Peyer's patch (tissue), 4 donors: ENCODE measurements at regions not wholly inside any gene's neighbourhood (a gene's known extent, or its start where the extent isn't known, plus 50 kb on each side); places are given as distances from the start of the nearest gene placed in this dataset.

ENCODE experiments used
- DNase-seq, 3 donors: peaks; one replicate each; pipeline ENCODE4 v3.0.0-alpha.2; 2017 to 2019
- H3K27ac ChIP-seq, 4 donors: fragments of 200-600 bp; sonication (generic); one replicate each; pipeline ENCODE4 v1.5.1; 2016 to 2019
- H3K27me3 ChIP-seq, 2 donors: fragments of 200-600 bp; sonication (generic); one replicate each; pipeline ENCODE4 v1.5.1; 2019
- H3K36me3 ChIP-seq, 3 donors: fragments of 200-600 bp; sonication (generic); one replicate each; pipeline ENCODE4 v1.5.1; 2016 to 2019
- H3K4me1 ChIP-seq, 4 donors: fragments of 200-600 bp; sonication (generic); one replicate each; pipeline ENCODE4 v1.5.1; 2016 to 2019
- H3K4me3 ChIP-seq, 4 donors: fragments of 200-600 bp; sonication (generic); 1 replicate in 3 of 4; 2 replicates in 1 of 4; pipeline ENCODE4 v1.5.1; 2016 to 2019; ENCODE audit warnings: mild to moderate bottlenecking in 1 of 4
- H3K9me3 ChIP-seq, 4 donors: fragments of 200-600 bp; sonication (generic); one replicate each; pipeline ENCODE4 v1.5.1; 2016 to 2019; ENCODE audit warnings: mild to moderate bottlenecking in 1 of 4
- CTCF ChIP-seq, 6 experiments: fragments of 450-650 bp in 4 of 6; fragments of 200-600 bp in 2 of 6; sonication (generic) in 1 of 6; IDR thresholded peaks; one replicate each; pipeline ENCODE4 v1.5.1; 2017 to 2019; ENCODE audit warnings: antibody characterized with exemption in 6 of 6, mild to moderate bottlenecking in 3 of 6, moderate library complexity in 1 of 6
- POLR2A ChIP-seq, 2 donors: fragments of 450-650 bp; IDR thresholded peaks; one replicate each; pipeline ENCODE4 v1.5.1; 2017; ENCODE audit warnings: antibody characterized with exemption in 2 of 2, mild to moderate bottlenecking in 2 of 2, moderate library complexity in 2 of 2

GRCh38 chr12:42010257-42010656, 134.4 kb downstream of the GXYLT1 start:
- H3K27me3 ChIP-seq = no peaks in the 10 kb centered on the region
- no peaks in the 10 kb centered on the region for H3K4me1 ChIP-seq
- H3K36me3 ChIP-seq = no peaks in the 10 kb centered on the region
- no peak for TF ChIP-seq POLR2A (IDR thresholded peaks at IDR 0.05)
- TF ChIP-seq CTCF (IDR thresholded peaks at IDR 0.05) = no peak
- no peaks in the 10 kb centered on the region for H3K9me3 ChIP-seq
- no peak overlapping the region for H3K27ac ChIP-seq
- no peak overlapping the region for H3K4me3 ChIP-seq
- DNase-seq = no peak

GRCh38 chr12:42008996-42009395, 135.7 kb downstream of the GXYLT1 start:
- no peak overlapping the region for H3K27ac ChIP-seq
- no peaks in the 10 kb centered on the region for H3K27me3 ChIP-seq
- no peaks in the 10 kb centered on the region for H3K9me3 ChIP-seq
- no peak for TF ChIP-seq POLR2A (IDR thresholded peaks at IDR 0.05)
- TF ChIP-seq CTCF (IDR thresholded peaks at IDR 0.05) = no peak
- no peak overlapping the region for H3K4me3 ChIP-seq
- no peak for DNase-seq
- no peaks in the 10 kb centered on the region for H3K4me1 ChIP-seq
- H3K36me3 ChIP-seq = no peaks in the 10 kb centered on the region

GRCh38 chr12:42003031-42003430, 141.6 kb downstream of the GXYLT1 start:
- Histone ChIP-seq H3K27ac (no peak overlapping the region), H3K27me3 (no peaks in the 10 kb centered on the region), H3K4me1 (no peaks in the 10 kb centered on the region), H3K9me3 (no peaks in the 10 kb centered on the region), H3K36me3 (no peaks in the 10 kb centered on the region), H3K4me3 (no peak overlapping the region)
- no peak for DNase-seq
- TF ChIP-seq POLR2A (IDR thresholded peaks at IDR 0.05) = no peak
- TF ChIP-seq CTCF (IDR thresholded peaks at IDR 0.05) = no peak

- no peaks in the 10 kb centered on the region for H3K27me3 ChIP-seq
- TF ChIP-seq CTCF (IDR thresholded peaks at IDR 0.05) (no peak), POLR2A (IDR thresholded peaks at IDR 0.05) (no peak)
- DNase-seq = no peak
- H3K9me3 ChIP-seq = no peaks in the 10 kb centered on the region
- no peak overlapping the region for H3K4me3 ChIP-seq
- H3K4me1 ChIP-seq = no peaks in the 10 kb centered on the region
- no peak overlapping the region for H3K27ac ChIP-seq
- H3K36me3 ChIP-seq = no peaks in the 10 kb centered on the region
These were observed 142.1 kb downstream of the GXYLT1 start for GRCh38 chr12:42002563-42002962.

- no peak for TF ChIP-seq POLR2A (IDR thresholded peaks at IDR 0.05)
- TF ChIP-seq CTCF (IDR thresholded peaks at IDR 0.05) = no peak
- H3K9me3 ChIP-seq = no peaks in the 10 kb centered on the region
- no peak for DNase-seq
- no peak overlapping the region for H3K4me3 ChIP-seq
- no peaks in the 10 kb centered on the region for H3K36me3 ChIP-seq
- no peaks in the 10 kb centered on the region for H3K4me1 ChIP-seq
- no peak overlapping the region for H3K27ac ChIP-seq
- no peaks in the 10 kb centered on the region for H3K27me3 ChIP-seq
These were observed 146.2 kb downstream of the GXYLT1 start for GRCh38 chr12:41998436-41998835.

GRCh38 chr12:41993283-41993682, 151.4 kb downstream of the GXYLT1 start:
- no peaks in the 10 kb centered on the region for H3K27me3 ChIP-seq
- no peak for TF ChIP-seq POLR2A (IDR thresholded peaks at IDR 0.05)
- no peak for TF ChIP-seq CTCF (IDR thresholded peaks at IDR 0.05)
- no peaks in the 10 kb centered on the region for H3K9me3 ChIP-seq
- H3K4me3 ChIP-seq = no peak overlapping the region
- no peak overlapping the region for H3K27ac ChIP-seq
- DNase-seq = no peak
- H3K4me1 ChIP-seq = no peaks in the 10 kb centered on the region
- no peaks in the 10 kb centered on the region for H3K36me3 ChIP-seq
